ENCODE measurements at regions not wholly inside any gene's neighbourhood (a gene's known extent, or its start where the extent isn't known, plus 50 kb on each side); places are given as distances from the start of the nearest gene placed in this dataset.
"Not testable (repeated sequence)": the region's sequence is repeated elsewhere in the genome, so short reads cannot be mapped to it uniquely, and the experiment has no call there.

- TF ChIP-seq EP300 (IDR thresholded peaks at IDR 0.05) (no peak), POLR2A (IDR thresholded peaks at IDR 0.05; ENCODE audit: low read depth) (no peak), POLR2AphosphoS5 (IDR thresholded peaks at IDR 0.05) (no peak)
- TF ChIP-seq, protein P1, sequence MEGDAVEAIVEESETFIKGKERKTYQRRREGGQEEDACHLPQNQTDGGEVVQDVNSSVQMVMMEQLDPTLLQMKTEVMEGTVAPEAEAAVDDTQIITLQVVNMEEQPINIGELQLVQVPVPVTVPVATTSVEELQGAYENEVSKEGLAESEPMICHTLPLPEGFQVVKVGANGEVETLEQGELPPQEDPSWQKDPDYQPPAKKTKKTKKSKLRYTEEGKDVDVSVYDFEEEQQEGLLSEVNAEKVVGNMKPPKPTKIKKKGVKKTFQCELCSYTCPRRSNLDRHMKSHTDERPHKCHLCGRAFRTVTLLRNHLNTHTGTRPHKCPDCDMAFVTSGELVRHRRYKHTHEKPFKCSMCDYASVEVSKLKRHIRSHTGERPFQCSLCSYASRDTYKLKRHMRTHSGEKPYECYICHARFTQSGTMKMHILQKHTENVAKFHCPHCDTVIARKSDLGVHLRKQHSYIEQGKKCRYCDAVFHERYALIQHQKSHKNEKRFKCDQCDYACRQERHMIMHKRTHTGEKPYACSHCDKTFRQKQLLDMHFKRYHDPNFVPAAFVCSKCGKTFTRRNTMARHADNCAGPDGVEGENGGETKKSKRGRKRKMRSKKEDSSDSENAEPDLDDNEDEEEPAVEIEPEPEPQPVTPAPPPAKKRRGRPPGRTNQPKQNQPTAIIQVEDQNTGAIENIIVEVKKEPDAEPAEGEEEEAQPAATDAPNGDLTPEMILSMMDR (IDR thresholded peaks at IDR 0.05) = no peak
Measured at GRCh38 chr5:15285901-15286583, 213.9 kb upstream of the FBXL7 start.

DNA sequence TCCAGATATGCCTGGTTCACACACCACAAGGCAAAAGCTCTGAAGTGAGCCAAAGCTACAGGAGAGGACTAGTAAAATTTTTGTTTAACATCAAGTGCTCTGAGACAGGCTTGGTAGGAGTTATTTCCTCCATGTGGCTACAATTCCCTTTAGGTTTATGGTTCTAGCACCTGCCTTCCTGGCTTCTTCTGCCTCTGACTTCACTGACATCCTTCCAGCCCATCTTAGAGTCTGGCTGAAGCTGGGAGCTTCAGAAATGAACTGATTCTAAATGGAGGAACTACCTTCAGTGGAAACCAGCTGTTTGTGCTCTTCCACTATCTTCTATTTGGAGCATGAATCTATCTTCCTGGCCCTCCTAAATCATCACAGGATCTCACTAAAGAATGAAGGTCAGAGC, 215.3 kb upstream of the FBXL7 start:
- Histone ChIP-seq H3K4me3 (no peak overlapping the region), H3K4me1 (peaks cover 0 to 8% (median 0%) of the 10 kb centered on the region in 4 donors), H3K9me3 (no peaks in the 10 kb centered on the region), H3K27me3 (no peaks in the 10 kb centered on the region), H3K27ac (replicated peaks in 1 of 4) (no peak overlapping the region), H3K36me3 (no peaks in the 10 kb centered on the region)
- TF ChIP-seq POLR2AphosphoS5 (IDR thresholded peaks at IDR 0.05) = no peak
- no peak for TF ChIP-seq POLR2A (IDR thresholded peaks at IDR 0.05; ENCODE audit: low read depth)
- TF ChIP-seq, protein P1 (IDR thresholded peaks at IDR 0.05) = no peak
- TF ChIP-seq EP300 (IDR thresholded peaks at IDR 0.05) = no peak
- DNase-seq (ENCODE audit: extremely low spot score) = no peak
- intact Hi-C loops (cut with DNase I) = no loop called here

More at GRCh38 chr5:15285901-15286583, 213.9 kb upstream of the FBXL7 start:
- Histone ChIP-seq H3K36me3 (no peaks in the 10 kb centered on the region), H3K4me3 (no peak overlapping the region), H3K27ac (replicated peaks in 1 of 4) (no peak overlapping the region), H3K4me1 (peaks cover 0 to 8% (median 0%) of the 10 kb centered on the region in 4 donors), H3K9me3 (no peaks in the 10 kb centered on the region), H3K27me3 (no peaks in the 10 kb centered on the region)
- 25% methylated on average over 5 of the region's 5 CpGs for WGBS
- intact Hi-C loops (cut with DNase I) = no loop called here
- peak; percentile 82 for DNase-seq (ENCODE audit: extremely low spot score)

- Histone ChIP-seq H3K4me3 (no peak overlapping the region), H3K27ac (replicated peaks in 1 of 4) (no peak overlapping the region), H3K9me3 (peaks cover 0 to 7% (median 0%) of the 10 kb centered on the region in 4 donors), H3K27me3 (no peaks in the 10 kb centered on the region), H3K4me1 (peaks cover 0 to 8% (median 0%) of the 10 kb centered on the region in 4 donors), H3K36me3 (no peaks in the 10 kb centered on the region)
- 63% methylated on average over 2 of the region's 2 CpGs for WGBS
- intact Hi-C loops (cut with DNase I) = no loop called here
- no peak for DNase-seq (ENCODE audit: extremely low spot score)
- TF ChIP-seq POLR2AphosphoS5 (IDR thresholded peaks at IDR 0.05) = no peak
- TF ChIP-seq EP300 (IDR thresholded peaks at IDR 0.05) = no peak
- TF ChIP-seq POLR2A (IDR thresholded peaks at IDR 0.05; ENCODE audit: low read depth) = no peak
- TF ChIP-seq, protein P1 (IDR thresholded peaks at IDR 0.05) = no peak
Measured at GRCh38 chr5:15283076-15283475, 216.9 kb upstream of the FBXL7 start.

GRCh38 chr5:15282611-15283010, 217.4 kb upstream of the FBXL7 start:
- H3K9me3 ChIP-seq = peaks cover 0 to 7% (median 0%) of the 10 kb centered on the region in 4 donors
- DNase-seq (ENCODE audit: extremely low spot score) = no peak
- 59% methylated on average over 2 of the region's 2 CpGs for WGBS
- no peaks in the 10 kb centered on the region for H3K36me3 ChIP-seq
- intact Hi-C loops (cut with DNase I) = no loop called here
- H3K4me1 ChIP-seq = peaks cover 0 to 8% (median 0%) of the 10 kb centered on the region in 4 donors
- no peaks in the 10 kb centered on the region for H3K27me3 ChIP-seq
- H3K27ac ChIP-seq (replicated peaks in 1 of 4) = no peak overlapping the region
- no peak overlapping the region for H3K4me3 ChIP-seq
- no peak for TF ChIP-seq POLR2AphosphoS5 (IDR thresholded peaks at IDR 0.05)
- TF ChIP-seq, protein P1 (IDR thresholded peaks at IDR 0.05) = no peak
- no peak for TF ChIP-seq POLR2A (IDR thresholded peaks at IDR 0.05; ENCODE audit: low read depth)
- no peak for TF ChIP-seq EP300 (IDR thresholded peaks at IDR 0.05)

DNA sequence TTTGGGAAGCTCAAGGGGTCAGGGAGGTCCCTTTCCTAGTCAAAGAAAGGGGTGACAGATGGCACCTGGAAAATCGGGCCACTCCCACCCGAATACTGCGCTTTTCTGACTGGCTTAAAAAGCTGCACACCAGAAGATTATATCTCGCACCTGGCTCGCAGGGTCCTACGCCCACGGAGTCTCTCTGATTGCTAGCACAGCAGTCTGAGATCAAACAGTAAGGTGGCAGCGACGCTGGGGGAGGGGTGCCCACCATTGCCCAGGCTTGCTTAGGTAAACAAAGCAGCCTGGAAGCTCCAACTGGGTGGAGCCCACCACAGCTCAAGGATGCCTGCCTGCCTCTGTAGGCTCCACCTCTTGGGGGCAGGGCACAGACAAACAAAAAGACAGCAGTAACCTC, 228.4 kb upstream of the FBXL7 start:
- H3K36me3 ChIP-seq; H3K4me3 ChIP-seq; H3K27ac ChIP-seq (replicated peaks in 1 of 4); H3K4me1 ChIP-seq; DNase-seq (ENCODE audit: extremely low spot score); intact Hi-C loops (cut with DNase I); H3K27me3 ChIP-seq; H3K9me3 ChIP-seq: not testable (repeated sequence)
- WGBS = 62% methylated on average over 5 of the region's 9 CpGs

Data from esophagus muscularis mucosa (tissue), 4 donors.